ENCODE measurements at regions not wholly inside any gene's neighbourhood (a gene's known extent, or its start where the extent isn't known, plus 50 kb on each side); places are given as distances from the start of the nearest gene placed in this dataset.
"Not testable (repeated sequence)": the region's sequence is repeated elsewhere in the genome, so short reads cannot be mapped to it uniquely, and the experiment has no call there.

DNA sequence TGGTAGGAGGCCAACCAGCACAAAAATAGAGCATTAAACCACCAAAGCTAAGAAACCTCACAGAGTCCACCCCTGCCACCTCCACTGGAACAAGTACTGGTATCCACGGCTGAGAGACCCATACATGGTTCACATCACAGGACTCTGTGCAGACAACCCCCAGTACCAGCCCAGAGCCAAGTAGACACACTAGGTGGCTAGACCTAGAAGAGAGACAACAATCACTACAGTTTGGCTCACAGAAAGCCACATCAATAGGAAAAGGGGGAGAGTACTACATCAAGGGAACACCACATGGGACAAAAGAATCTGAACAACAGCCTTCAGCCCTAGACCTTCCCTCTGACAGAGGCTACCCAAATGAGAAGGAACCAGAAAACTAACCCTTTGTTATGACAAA is 1614.9 kb downstream of the EFNB2 start:
- TF ChIP-seq, protein P1, sequence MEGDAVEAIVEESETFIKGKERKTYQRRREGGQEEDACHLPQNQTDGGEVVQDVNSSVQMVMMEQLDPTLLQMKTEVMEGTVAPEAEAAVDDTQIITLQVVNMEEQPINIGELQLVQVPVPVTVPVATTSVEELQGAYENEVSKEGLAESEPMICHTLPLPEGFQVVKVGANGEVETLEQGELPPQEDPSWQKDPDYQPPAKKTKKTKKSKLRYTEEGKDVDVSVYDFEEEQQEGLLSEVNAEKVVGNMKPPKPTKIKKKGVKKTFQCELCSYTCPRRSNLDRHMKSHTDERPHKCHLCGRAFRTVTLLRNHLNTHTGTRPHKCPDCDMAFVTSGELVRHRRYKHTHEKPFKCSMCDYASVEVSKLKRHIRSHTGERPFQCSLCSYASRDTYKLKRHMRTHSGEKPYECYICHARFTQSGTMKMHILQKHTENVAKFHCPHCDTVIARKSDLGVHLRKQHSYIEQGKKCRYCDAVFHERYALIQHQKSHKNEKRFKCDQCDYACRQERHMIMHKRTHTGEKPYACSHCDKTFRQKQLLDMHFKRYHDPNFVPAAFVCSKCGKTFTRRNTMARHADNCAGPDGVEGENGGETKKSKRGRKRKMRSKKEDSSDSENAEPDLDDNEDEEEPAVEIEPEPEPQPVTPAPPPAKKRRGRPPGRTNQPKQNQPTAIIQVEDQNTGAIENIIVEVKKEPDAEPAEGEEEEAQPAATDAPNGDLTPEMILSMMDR (IDR thresholded peaks at IDR 0.05; ENCODE audit: low read depth, low read length, poor library complexity, severe bottlenecking): not testable (repeated sequence)
- not testable (repeated sequence) for TF ChIP-seq EZH2phosphoT487 (IDR thresholded peaks at IDR 0.05; ENCODE audit: borderline replicate concordance, low read length)
